Adrenal gland (tissue), 5 donors: ENCODE measurements at regions not wholly inside any gene's neighbourhood (a gene's known extent, or its start where the extent isn't known, plus 50 kb on each side); places are given as distances from the start of the nearest gene placed in this dataset.

Source experiments
- POLR2A ChIP-seq, 2 donors: fragments of 450-650 bp; IDR thresholded peaks; one replicate each; pipeline ENCODE4 v1.6.1; 2017; ENCODE audit warnings: antibody characterized with exemption in 2 of 2, mild to moderate bottlenecking in 2 of 2, moderate library complexity in 1 of 2
- TF ChIP-seq, protein P1 (sequence below), 6 experiments: fragments of 450-650 bp in 4 of 6; fragments of 200-600 bp in 2 of 6; sonication (generic) in 1 of 6; IDR thresholded peaks; 1 replicate in 5 of 6; 2 replicates in 1 of 6; pipeline versions ENCODE4 v1.5.1 to v1.8.0; 2016 to 2021; ENCODE audit warnings: antibody characterized with exemption in 6 of 6, mild to moderate bottlenecking in 2 of 6, moderate library complexity in 1 of 6
- donor health status: DM: no; HTN: no; CAD: no.

- TF ChIP-seq, protein P1, sequence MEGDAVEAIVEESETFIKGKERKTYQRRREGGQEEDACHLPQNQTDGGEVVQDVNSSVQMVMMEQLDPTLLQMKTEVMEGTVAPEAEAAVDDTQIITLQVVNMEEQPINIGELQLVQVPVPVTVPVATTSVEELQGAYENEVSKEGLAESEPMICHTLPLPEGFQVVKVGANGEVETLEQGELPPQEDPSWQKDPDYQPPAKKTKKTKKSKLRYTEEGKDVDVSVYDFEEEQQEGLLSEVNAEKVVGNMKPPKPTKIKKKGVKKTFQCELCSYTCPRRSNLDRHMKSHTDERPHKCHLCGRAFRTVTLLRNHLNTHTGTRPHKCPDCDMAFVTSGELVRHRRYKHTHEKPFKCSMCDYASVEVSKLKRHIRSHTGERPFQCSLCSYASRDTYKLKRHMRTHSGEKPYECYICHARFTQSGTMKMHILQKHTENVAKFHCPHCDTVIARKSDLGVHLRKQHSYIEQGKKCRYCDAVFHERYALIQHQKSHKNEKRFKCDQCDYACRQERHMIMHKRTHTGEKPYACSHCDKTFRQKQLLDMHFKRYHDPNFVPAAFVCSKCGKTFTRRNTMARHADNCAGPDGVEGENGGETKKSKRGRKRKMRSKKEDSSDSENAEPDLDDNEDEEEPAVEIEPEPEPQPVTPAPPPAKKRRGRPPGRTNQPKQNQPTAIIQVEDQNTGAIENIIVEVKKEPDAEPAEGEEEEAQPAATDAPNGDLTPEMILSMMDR (IDR thresholded peaks at IDR 0.05): no peak
- no peak for TF ChIP-seq POLR2A (IDR thresholded peaks at IDR 0.05)
Observed at GRCh38 chr6:12467706-12468670, 177.8 kb downstream of the EDN1 start.
